Stimulated activated naive CD8-positive, alpha-beta T cell treated with anti-CD3 and anti-CD28 coated beads, Interleukin-15, Interleukin-2, amounts not matched to agents 100 U/mL and 50 U/mL, for 24 hours (primary cell): ENCODE measurements at regions not wholly inside any gene's neighbourhood (a gene's known extent, or its start where the extent isn't known, plus 50 kb on each side); places are given as distances from the start of the nearest gene placed in this dataset.

Experiments used
- ATAC-seq: fragments of 150-1000 bp; cut with Tn5 transposase; one replicate; pipeline ENCODE4 v1.10.0; 2021
- DNase-seq: peaks from one replicate; pipeline ENCODE4 v3.0.0; 2021

DNA sequence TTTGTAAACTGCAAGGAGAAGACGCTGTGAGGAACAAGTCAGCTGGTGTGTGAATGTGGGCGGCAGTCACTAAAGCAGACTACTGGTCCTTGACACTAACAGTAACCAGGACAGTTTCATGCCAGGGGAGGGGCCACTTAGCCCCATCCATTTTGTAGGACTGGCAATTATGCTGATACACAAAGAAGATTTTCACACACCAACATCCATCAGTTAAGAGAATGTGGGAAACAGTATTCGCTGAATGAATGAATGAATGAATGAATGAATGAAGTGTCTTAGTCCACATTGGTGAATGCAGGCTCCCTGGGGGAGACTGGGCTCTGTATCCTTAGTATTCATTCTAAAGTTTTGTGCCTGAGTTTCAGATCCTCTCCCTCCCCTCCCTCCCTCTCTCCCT is 590.4 kb downstream of the BRD1 start:
- DNase-seq: no peak
- no peak for ATAC-seq

DNA sequence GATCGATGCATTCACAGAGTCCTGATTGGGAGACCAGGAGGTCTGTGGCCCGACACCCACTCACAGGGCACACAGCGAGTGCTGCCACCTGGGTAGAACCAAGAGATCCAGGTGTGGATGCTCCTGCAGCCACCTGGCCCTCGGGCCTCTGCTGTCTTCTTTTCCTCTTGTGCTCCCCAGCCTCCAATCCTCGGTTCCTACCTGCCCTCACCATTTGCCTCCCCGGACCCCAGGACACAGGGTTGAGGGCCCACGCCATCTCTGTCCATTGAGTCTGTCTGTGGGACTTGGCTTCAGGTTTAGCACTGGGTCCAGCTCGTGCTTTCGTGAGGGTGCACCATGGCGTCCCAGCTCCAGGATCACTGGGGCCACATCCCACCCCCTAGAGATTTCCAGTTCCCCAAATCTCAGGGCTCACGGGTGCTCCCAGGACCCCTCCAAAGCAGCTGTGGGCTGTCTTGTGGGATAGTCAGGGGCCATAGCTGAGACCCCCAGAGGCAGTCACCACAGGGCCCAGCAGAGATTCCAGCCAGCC is 591.1 kb downstream of the BRD1 start:
- no peak for ATAC-seq
- no peak for DNase-seq

DNA sequence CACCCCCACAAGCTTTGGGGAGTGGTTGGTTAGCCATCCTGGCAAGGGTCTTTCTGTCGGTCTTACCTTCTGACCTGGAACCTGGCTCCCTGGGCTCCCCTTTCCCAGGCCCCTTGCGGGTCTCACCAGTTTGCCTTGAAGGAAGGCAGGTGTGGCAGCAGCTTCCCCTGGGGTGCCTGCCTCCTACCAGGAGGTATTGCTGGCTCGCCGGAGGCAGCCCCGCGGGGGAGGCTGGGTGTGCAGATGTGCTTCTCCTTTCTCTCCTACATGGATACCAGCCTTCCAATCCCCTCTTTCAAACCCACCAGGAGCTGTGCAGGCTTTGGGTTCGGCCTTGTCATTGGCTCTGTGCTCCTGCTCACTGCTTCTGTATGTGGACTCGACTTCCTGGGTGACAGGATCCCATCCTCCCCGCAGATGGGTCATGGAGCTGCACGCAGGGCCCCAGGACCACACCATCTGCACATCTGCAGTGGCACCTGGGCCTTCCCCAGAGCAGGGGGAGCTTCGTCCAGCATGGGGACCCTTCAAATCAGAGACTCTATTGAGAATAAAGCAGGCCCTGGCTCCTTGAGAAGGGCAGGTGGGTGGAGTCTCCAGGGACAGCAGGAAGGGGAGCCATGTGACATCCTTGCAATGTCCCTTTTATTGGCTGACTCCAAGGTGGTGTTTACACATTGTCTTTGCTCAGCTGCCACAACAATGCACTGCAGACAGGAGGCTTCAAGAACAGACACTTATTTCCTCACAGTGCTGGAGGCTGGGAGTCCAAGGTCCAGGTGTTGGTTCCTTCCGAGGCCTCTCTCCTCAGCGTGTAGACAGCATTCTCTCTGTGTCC is 592.0 kb downstream of the BRD1 start:
- no peak for DNase-seq
- ATAC-seq: no peak

DNA sequence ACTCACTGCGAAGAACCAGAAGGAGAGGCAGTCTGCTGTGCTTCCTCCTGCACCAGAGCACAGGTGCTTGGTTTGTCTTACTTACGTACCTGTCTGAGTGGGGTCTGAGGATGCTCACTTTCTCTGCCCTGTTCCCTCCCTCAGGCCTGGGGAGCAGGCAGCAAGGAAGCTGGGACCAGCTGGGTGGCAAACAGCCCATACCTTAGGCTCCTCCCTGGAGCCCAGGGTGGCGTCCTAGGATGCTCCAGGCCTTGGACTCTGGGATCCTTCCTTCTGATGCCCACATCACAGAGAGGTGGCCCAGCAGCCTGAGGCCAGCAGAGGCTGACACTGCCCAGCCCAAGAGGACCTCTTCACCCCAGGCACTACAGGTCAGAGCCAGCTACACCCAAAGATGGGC is 593.2 kb downstream of the BRD1 start:
- DNase-seq: no peak

DNA sequence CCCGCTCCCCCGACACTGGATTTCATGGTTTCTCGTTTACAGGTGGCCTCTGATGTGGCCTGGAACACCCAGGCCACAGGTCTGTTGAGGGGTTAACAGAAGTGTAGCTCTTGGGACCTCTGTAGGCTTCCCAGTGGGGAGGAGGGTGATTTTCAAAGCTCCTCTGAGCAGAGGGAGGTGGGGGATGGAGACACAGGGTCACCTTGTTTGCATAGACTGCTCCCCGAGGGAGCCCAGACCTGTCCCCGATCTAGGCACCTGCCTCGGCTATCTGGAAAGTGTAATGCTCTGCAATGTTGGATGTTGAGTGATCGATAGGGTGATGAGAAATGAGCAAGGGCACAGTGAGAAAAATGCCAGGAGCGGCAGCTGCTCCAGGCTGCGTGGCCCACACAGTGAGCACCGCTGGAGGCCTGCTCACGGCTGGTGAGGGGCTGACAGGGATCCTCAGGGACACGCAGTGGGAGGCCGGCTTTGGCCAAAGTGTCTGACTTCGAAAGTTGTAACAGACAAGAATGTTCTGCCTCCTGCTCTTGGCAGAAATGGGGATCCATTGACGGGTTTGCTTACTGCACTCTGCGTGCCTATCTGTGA is 594.1 kb downstream of the BRD1 start:
- ATAC-seq: no peak
- no peak for DNase-seq

More for the DNA sequence above, 593.2 kb downstream of the BRD1 start:
- ATAC-seq: no peak

DNA sequence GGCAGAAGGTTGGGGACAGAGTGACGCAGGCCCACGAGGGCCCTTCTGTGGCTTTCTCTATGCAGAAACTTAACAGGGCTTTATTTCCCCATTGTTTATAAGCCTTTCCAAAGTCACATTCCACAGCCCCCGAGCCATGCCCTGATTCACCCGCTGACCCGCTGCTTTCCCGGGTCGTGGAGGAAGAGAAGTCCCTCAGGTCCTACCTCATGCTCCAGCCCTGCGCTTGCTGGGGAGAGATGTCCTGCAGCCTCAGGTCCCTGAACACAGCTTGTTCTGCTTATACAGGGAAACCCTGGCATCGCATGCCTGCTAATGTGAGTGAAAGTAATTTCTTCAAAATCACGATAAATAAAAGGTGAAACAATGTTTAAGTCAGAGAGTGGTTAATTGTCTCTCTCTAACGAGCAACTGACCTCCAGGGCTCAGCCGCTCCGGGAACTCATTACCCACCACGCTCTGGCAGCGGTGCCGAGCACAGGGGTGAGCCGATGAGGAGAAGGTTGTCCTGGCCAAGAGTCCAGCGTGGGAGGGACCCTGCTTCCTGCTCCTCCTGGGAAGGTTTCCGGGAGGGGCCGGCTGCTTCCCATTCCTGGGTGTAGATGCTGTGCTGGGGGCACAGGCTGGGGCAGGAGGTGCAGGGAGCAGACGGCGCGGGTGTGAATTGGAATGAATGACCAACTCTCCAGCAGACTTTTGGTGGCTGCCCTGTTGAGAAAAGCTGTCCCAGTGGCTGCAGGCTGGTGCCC is 595.2 kb downstream of the BRD1 start:
- no peak for DNase-seq
- no peak for ATAC-seq

DNA sequence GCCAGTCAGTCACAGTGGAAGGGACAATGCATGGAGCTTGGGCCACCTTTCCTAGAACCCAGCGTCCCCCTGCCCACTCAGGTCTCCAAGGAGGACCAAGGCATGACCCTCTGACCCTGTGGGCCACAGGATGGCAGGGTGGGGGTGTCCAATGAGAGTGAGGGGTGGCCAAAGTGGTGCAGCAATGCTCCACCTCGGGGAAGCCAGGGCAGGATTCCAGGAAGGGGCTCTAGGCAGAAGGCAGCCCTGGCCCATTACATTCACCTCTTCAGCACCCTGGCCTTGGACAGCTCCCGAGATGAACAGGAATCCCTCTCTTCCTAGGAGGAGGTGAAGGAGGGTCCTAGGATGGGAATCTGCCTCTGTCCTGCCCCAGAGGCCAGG is 597.5 kb downstream of the BRD1 start:
- ATAC-seq (no peak), DNase-seq (no peak)

DNA sequence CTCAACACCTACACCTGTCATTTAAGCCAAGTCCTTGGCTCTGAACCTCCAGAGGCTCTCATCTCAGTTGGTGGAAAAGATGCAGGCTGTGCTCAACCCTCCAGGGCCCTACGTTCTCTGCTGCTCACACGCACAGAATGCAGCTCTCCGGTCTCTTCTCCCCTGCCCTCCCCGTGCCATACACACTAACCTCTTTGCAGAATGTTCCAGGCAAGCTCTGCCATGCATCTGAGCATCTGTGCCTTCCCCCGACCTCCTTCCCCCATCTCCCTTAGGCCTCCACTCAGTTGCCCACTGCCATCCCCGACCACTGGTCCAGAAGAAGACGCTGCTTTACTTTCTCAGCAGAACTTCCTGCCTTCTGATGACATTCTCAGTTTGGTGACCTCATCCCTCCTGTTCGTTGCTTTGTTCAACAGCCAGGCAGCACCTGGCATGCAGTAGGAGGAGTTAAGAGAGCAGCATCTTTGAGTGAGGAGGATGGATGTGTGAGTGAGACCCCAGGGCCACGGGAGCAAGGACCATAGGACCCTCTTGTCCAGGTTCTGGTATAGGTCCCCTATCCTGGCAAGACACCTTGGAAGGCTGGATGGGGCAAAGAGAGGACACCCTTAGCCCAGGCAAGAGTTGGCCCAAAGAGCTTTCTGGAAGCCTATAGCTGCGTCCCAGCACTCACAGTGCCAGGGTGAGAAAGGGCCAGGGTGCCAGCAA is 598.0 kb downstream of the BRD1 start:
- DNase-seq: no peak
- ATAC-seq: no peak

DNA sequence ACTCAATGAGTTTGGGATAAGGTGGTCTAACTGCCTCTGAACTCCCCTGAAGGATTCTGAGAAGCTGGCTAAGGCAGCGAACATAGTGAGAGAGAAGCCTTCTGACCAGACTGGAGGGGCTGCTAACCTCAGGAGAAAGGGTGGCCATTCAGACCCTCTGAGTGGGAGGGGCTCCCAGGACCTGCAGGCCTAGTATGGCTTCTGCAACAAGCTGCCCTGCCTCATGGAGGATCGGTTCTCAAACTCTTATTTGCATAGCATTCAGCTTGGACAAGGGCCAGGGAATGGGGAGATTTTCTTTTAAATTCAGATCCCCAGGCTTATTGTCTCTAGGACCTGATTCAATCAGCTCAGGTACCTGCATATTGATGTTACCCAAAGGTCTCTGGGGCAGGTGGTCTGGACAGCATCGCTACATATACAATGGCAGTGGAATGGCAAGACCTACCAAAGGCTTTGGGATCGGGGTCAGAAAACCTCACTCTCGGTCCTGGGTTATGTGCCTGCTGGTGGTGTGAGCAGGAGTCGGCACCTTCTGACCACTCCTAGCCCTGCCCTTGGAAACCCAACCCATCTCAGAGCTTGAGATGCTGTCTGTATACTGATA is 599.1 kb downstream of the BRD1 start:
- no peak for DNase-seq
- no peak for ATAC-seq

DNA sequence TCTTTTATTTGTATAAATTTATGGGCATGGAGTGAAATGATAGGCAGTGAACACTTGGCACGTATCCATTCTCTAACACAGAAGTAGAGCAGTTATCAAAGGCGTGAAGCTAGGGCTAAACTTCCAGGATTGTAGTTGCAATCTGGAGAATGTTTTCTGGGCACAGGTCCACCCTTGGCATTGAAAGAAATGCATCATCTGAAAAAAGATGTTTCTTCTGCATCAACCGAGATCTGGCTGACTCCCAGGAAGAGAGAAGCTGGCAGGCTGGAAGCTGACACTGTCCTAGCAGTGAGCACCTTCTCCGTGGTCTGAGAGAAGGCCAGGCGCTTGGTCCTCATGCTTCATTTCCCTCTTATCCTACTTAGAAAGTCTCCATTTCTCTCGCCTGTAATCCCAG is 600.0 kb downstream of the BRD1 start:
- ATAC-seq (no peak), DNase-seq (no peak)

DNA sequence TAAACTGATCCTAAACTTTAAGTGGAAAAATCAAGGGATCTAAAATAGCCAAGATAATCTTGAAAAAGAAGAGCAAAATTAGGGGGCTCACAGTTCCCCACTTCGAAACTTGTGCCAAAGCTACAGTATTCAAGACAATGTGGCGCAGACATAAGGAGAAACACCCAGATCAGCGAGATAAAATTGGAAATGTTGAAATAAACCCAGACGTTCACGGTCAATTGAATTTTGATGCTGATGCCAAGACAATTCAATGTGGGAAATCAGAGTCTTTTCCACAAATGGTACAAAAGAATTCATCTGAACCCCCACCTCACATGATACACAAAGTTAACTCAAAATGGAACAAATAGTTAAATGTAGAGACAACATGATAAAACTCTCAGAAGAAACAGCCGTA is 601.6 kb downstream of the BRD1 start:
- ATAC-seq (no peak), DNase-seq (no peak)

DNA sequence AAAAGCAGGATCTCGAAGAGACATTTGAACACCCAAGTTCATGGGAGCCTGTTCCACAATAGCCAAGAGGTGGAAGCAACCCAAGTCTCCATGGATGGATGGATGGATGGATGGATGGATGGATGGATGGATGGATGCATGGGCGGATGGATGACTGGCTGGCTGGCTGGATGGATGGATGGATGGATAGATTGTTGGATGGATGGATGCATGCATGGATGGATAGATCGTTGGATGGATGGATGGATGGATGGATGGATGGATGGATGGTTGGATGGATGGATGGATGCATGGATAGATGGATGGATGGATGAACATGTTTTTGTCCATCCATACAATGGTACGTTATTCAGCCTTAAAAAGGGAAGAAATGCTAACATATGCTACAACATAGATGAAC is 603.4 kb downstream of the BRD1 start:
- DNase-seq (no peak), ATAC-seq (no peak)

DNA sequence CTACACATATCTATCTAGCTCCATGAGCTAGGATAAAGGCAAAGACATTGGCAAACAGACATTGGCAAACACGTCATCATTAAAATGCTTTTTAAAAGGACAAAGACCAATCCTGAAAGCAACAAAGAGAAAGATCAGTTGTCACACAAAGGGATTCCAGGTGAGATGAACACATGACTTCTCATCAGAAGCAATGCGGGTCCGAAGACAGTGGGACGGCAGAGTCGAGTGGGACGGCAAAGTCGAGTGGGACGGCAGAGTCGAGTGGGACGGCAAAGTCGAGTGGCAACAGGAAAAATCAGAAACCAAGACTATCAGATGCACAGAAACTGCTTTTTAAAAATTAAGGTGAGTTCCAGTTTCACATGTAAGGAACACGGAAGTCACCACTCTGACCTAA is 609.5 kb downstream of the BRD1 start:
- no peak for ATAC-seq

DNA sequence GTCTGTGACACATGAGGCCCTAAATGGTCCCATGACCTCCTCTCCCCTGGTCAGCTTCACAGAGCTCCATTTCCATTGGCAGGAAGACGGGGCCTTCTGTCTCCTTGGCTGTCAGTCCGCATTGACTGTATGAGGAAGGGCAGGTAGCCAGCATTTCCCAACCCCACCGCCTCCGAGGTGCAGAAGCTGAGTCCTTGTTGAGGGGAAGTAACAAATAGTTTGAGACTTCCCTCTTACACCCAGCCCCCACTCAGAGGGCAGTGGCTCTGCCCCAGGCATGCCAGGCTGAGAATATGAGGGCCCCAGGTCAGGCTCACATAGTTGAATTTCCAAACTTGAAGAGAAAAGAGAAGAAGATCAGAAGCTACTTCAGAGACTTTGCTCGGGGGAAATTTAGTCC is 611.1 kb downstream of the BRD1 start:
- ATAC-seq (no peak), DNase-seq (no peak)

More for the DNA sequence above, 609.5 kb downstream of the BRD1 start:
- no peak for DNase-seq

DNA sequence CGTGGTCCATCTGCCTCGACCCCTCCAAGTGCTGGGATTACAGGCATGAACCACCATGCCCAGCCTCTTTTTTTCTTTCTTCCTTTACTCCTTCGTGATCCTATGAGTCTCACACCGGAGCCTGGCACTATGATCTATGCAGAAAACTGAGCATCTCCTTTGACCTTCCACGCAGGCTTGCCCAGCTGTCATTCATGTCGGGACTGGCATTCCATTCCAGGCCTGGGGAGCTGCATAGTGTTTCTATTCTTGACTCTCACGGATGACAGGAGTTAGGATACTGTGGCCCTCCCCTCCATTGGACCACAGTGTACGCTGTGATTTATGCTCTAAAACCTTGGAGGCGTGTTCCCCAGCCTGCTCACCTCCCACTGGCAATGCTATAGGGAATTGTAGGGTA is 611.8 kb downstream of the BRD1 start:
- ATAC-seq: no peak
- DNase-seq: no peak

DNA sequence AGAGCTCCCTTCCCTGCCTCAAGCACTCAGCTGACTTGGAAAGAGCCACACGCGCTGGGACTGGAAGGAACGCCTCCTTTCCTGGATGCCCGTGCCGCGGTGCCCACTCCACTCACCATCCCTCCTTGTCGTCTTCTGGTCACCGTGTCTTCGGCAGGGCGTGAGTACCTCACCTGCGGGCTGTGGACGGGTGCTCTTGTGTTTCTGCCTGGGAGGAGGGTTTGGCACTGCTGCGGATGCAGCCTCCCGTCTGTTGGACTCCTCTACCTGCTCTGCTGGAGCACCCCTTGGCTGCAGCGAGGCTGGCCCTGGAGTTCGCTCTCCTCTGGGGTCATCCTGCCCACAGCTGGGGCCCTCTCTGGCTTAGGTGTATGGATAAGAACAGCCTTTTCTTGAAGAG is 612.7 kb downstream of the BRD1 start:
- ATAC-seq (no peak), DNase-seq (no peak)

DNA sequence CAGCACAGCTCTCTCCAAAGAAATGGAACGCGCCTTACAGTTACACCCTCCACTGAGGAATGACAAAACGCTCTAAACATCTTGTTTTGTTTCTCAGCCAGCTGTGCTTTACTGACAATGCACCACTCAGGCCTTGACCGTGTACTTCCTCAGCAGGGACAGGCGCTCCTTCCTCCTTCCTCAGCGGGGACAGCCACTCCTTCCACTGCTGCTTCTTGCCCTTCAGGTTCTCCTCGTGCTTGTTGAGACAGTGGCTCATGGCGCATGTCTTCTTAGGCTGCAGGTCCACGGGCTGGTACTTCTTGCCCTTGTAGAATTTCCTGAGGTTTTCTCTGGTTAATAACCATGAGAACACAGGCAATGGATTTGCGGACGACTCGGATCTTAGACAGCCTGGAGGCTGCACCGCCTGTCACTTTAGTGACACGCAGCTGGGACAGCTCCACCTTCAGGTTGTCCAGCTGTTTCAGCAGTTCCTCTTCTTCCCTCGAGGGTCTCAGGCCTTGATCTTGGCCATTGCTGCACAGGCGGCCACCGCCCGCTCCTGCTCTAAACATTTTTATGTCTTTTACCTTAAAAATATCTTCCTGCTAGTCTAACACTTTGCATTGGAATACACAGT is 613.8 kb downstream of the BRD1 start:
- DNase-seq (no peak), ATAC-seq (no peak)

DNA sequence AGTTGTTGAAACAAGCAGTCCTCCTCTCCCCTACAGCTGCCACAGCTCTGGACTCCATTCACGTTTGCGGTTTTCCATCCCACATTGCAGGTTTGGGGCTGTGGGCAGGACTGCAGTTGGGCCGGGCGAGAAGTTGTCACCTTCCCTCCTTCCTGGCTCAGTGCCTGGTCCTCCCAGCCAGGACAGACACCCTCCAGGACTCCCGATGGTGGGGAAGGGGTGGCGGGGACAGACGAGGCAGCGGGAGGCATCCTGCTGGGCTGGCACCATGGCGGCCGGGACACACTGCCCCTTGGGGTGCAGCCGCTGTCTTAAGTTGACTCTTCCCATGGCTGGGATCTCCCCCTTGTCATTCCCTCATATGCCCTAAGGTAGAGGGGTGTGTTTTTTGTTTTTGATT is 615.2 kb downstream of the BRD1 start:
- ATAC-seq: no peak
- no peak for DNase-seq

DNA sequence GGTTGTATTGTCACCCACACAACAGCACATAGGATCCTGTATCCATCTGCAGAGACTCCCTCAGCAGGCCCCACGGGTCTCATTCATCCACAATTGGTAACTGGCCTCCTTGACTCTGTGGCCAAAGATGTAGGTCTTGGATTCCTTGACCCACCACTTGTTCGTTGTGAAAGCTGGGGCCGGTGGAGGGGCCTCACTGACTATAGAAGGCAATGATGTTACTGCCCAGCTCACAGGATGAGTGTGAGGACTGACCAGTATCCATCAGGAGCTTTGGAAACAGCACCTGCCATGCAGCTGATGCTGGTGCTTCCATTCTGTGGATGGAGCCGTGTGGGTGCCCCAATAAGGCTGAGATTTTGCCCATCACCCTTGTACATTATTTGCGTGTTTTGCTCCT is 615.7 kb downstream of the BRD1 start:
- DNase-seq: no peak
- ATAC-seq: no peak

DNA sequence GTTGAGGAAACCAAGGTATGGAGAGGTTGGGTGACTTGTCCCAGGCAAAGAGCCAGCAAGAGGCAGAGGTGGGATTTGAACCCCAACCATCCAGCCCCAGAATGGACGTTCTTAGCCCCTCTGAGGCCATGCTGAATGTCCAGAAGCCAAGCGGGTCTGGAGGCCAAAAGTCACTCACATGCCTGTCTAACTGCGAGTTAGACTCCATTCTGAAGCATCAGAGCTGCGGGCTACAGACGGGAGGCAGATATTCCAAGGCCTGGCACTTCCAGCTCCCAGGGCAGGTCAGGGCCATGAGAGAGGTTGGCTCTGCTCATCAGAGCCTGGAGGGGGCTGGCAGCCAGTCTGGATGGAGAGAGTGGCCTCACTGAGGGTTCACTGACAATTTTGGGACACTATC is 616.5 kb downstream of the BRD1 start:
- no peak for ATAC-seq
- DNase-seq: no peak

DNA sequence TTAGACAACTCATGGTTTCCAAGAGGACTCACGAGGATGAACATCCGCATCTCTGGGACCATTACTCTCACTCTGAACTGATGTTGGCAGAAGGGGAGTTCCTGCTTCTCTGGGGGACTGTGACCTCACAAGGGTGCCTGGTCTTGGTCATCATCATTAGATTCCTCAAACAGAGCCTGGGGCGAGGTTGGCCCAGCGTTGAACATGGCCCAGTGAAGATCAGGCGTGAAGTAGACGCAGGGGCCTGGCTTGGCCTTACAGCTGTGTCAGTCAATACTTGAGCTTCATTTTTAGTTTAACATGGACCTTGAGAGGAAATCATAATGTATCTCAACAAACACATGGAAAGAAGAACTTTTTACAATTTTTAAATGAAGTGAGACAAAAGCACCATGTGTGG is 617.1 kb downstream of the BRD1 start:
- ATAC-seq: no peak
- DNase-seq: no peak
